Stimulated activated CD8-positive, alpha-beta memory T cell treated with anti-CD3 and anti-CD28 coated beads, Interleukin-15, amount 100 ng/mL, for 4 hours (primary cell): ENCODE measurements at regions not wholly inside any gene's neighbourhood (a gene's known extent, or its start where the extent isn't known, plus 50 kb on each side); places are given as distances from the start of the nearest gene placed in this dataset.

Experiments used
- DNase-seq, 2 donors: peaks; one replicate each; pipeline ENCODE4 v3.0.0-alpha.2; 2020; ENCODE audit warnings: low read depth in 2 of 2

- no peak for DNase-seq
Observed at GRCh38 chr11:16440136-16440535, 83.8 kb upstream of the SOX6 start.

GRCh38 chr11:16434036-16434435 is 77.7 kb upstream of the SOX6 start:
- no peak for DNase-seq

- DNase-seq = no peak
Observed at GRCh38 chr11:16430674-16431073, 74.3 kb upstream of the SOX6 start.

DNA sequence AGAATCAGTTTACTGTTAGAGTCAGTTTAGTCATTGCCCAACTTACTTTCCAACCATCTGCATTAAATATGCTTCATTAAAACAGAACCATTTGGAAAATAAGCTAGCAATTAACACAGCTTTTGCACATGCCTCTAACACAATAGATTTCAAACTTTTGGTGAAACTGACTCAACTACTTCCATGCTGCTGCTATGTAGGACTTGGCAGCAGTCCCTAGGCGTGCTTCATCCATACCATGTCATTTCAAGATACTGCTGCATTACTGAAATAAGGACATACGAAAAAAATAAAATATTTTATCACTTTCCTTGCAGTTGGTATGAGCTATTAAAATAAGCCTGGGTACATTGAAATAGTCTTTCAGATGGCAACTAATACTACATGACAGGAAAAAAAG is 65.5 kb upstream of the SOX6 start:
- no peak for DNase-seq

DNA sequence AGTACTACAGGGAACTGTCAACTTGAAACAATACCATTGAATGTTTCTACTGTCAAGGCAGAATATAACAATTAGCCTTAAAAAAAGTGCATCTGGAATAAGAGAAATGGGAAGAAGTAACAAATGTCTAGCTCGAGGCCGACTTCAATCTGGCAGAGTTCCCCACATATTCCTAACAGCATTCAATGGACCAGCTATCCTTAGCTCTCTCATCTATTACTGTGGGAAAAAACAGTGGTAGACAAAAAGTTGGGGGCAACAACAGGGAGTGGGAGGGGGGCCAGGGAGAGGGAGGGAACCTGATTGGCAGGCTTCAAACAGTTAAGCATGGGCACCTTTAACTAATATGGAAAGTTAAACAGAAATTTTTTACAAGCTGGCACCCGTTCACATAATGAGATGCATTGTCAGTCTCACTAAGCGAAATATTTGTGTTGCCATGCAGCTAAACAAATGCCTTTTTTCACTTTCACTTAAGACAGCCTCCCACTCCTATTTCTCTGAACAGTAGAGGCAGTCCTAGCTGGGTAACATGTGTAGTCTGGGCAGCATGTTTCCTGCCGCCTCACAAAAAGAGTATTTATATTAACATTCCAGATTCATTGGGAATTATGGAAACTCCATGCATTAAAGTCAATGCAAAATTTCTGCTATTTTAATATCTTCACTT is 62.2 kb upstream of the SOX6 start:
- DNase-seq = no peak

DNA sequence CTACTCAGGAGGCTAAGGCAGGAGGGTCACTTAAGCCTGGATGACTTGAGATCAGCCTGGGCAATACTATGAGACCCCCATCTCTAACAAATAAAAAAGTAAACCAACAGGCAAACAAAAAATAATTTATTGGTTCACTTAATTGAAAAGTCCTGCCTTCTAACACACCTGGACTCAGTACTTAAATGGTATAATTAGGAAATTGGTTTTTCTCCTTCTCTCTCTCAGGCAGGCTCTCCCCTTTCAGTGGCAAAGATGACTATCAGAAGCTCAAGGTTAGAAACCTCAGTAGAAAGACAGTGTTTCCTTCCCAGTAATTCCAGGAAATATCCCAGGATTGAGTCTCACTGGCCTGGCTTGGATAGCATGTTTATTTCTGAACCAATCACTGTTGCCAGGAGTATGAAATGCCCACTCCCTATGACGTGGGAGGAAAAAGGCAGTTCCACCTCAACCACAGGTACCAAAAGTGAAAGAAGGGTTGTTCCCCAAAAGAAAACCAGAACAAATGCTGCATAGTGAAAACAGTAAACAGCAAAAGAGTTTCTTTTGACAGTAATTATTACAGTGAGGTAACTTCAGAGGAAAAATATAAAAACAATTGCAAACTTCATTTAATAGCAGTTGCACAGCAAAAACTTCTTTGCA is 56.3 kb upstream of the SOX6 start:
- DNase-seq = no peak

DNA sequence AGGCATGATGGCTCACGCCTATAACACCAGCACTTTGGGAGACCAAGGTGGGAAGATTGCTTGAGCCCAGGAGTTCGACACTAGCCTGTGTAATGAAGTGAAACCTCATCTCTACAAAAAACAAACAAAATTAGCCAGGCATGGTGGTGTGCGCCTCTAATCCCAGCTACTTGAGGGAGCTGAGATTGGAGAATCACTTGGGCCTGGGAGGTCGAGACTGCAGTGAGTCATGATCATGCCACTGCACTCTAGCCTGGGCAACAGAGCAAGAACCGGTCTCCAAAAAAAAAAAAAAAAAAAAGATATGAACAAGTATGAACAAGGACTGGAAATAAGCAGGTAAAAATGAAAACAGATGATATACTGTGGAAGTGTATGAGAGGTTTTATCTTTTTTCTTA is 54.1 kb upstream of the SOX6 start:
- DNase-seq = no peak

DNA sequence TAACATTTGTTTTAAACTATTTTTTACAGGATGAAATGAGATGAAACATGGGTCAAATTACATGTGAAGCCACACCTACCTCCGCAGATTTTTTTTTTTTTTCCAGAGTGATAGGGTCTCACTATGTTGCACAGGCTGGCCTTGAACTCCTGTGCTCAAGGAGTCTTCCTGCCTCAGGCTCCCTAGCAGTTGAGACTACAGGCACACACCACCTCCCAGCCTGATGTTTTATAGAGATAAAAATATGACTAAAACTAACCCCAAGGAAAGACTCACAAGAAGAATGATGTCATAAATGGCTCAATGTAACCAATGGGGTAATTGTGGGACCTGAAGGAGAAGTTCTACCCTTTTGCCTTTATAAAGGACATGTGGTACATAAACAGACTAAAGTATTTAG is 52.3 kb upstream of the SOX6 start:
- DNase-seq = no peak

DNA sequence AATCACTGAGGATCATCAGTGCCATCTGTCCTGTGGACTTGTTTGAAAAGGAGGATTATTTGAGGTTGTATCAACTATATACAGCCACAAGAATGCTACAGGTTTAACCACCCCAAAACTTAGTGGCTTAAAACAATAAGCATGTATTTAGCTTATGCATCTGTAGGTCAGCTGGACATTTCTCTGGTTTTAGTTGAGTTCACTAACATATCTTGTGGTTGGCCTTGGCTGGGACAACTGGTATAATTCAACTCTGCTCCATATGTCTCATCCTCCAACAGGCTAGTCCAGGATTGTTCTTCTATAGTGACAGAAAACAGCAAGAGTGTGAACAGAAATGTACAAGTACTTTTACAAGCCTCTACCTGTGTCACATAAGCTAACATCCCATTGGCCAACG is 49.9 kb upstream of the SOX6 start:
- no peak for DNase-seq
